GM21515 (cell line): ENCODE measurements at regions not wholly inside any gene's neighbourhood (a gene's known extent, or its start where the extent isn't known, plus 50 kb on each side); places are given as distances from the start of the nearest gene placed in this dataset.
"Not testable (repeated sequence)": the region's sequence is repeated elsewhere in the genome, so short reads cannot be mapped to it uniquely, and the experiment has no call there.

Experiments used
- ATAC-seq: cut with Tn5 transposase; IDR thresholded peaks from one replicate; pipeline ENCODE4 v1.9.1; 2021; ENCODE audit not compliant: unreplicated experiment

DNA sequence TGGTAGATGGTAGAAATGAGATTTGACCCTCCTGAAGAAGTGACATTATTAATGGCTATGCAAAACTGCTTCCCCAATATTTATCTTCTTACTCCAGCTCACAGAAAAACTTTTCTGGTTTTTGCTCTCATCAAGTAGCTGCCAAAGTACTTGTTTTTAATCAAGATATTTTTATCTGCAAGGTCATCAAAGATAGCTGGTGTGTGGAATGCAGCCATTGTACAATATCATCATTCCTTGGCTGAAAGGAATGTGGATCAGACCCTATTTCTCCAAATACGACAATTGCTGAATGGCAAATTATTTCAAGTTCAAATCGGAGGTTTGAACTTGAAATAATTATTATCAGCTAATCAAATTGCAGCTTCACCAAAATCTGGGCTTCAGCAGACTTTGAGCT, 126.9 kb upstream of the SLC7A14 start:
- ATAC-seq, result no peak

DNA sequence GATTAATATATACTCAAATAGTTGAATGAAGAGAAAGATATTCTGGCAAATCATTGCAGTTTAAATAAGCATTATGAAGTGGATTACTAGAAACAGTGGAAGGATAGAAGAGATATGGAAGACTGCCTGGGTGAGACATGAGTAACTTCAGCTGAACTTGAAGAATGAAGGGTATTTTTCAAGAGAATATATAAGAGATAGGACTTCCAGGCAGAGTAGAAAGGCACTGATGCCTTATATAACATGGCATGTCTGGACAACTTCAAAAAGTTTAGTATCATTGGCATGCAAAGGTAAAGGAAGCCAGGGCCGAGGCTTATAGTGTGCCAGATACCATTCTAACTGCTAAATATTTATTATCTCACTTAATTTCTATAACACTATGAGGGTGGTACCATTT, 126.5 kb upstream of the SLC7A14 start:
- ATAC-seq, result no peak

GRCh38 chr3:170711786-170712185, 125.9 kb upstream of the SLC7A14 start:
- ATAC-seq, result no peak

- ATAC-seq, result no peak
Measured at GRCh38 chr3:170709046-170709445, 123.2 kb upstream of the SLC7A14 start.

- ATAC-seq, result no peak
Measured at GRCh38 chr3:170707899-170708298, 122.0 kb upstream of the SLC7A14 start.

GRCh38 chr3:170705131-170705530, 119.3 kb upstream of the SLC7A14 start:
- no peak for ATAC-seq

DNA sequence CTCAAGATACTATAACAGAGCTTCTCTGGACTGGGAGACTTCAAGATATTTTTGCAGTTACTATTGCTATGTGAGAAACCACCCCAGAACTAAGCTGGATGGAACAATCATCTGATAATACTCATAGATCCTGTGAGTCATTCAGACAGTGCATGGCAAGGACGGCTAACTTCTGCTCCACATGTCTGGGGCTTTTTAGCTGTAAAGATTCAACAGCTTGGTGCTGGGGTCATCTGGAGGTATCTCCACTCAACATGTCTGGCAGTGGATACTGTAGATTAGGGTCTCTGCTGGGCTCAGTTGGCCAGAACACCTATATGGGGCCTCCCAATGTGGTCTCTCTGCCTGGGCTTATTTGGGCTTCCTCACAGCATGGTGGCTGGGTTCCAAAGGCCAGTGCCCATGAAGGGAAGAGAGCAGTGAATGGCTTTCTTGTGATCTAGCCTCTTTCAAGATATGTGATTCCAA, 117.3 kb upstream of the SLC7A14 start:
- ATAC-seq, result no peak

- no peak for ATAC-seq
Measured at GRCh38 chr3:170701696-170702678, 116.1 kb upstream of the SLC7A14 start.

DNA sequence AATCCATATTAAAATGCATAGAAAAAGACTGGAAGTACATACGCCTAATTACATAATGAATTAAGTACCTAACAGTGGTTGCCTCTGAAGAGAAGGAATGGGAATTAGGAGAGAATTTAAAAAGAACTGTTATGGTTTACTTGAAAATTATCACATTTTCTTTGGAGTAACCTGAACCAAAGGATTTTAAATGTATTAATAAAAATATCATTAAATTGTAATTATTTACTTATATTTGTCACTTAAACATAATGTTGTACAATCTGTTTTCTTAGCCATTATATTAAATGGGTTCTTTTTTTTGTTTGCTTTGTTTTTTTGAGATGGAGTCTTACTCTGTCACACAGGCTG, 114.2 kb upstream of the SLC7A14 start:
- no peak for ATAC-seq

DNA sequence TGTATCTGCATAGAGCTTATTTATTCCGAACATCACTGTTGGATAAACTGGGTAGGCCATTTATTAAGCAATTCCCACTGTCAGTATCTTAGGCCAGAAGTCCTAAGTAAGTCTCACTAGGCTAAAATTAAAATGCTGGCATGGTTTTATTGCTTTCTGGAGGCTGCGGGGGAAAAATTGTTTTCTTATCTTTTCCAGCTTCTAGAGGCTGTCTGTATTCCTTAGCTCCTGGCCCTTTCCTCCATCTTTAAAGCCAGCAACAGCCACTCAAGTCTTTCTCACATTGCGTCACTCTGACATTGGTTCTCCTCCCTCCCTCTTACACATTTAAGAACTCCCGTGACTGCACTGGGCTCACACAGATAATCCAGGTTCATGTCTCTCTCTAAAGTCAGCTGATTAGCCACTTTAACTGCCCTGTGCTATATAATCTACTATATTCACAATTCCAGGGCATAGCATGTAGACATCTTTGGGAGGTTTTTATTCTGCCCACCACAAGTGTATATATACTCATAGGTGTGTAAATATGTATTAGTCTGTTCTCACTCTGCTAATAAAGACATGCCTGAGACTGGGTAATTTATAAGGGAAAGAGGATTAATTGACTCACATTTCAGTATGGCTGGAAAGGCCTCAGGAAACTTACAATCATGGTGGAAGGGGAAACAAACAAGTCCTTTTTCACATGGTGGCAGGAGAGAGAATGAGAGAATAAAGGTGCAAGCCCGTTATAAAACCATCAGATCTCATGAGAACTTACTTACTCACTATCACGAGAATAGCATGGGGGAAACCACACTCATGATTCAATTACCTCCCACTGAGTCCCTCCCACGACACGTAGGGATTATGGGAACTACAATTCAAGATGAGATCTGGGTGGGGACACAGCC, 113.5 kb upstream of the SLC7A14 start:
- ATAC-seq, result no peak

- no peak for ATAC-seq
Measured at GRCh38 chr3:170697908-170698307, 112.0 kb upstream of the SLC7A14 start.

- ATAC-seq, result no peak
Measured at GRCh38 chr3:170697131-170697530, 111.3 kb upstream of the SLC7A14 start.

GRCh38 chr3:170695486-170696064, 109.7 kb upstream of the SLC7A14 start:
- ATAC-seq, result no peak

DNA sequence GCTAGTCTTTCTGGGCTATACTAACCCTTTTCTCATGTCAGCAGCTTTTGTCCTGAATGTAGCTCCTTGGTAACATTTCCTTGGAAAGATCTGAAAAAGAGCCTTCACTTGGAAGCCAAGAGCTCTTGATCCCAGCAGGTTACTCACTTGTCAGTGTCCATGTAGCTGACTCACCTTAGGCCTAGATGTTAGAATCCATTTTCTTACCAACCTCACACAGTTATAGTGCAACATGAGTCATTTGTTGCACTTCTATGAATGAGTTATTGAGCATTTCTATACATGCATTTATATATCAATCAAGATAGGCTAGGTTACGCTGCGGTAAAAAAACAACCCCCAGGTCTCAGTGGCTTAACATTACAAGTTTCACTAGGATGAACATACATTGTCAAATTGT, 106.8 kb upstream of the SLC7A14 start:
- ATAC-seq, result no peak

DNA sequence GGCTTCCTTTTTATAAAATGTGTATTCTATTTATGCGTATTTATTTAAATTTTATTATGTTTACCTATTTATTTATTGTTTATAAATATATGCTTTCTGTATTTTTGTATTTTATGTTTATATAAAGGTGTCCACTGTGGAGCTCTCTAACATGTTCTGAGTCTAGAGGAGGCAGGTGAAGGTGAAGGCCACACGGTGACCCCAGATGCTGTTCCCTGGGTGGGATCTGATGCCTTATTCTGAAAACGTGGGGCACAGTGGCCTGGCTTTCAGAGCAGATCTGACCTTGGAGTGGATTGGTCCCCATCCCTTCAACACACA, 104.7 kb upstream of the SLC7A14 start:
- no peak for ATAC-seq

DNA sequence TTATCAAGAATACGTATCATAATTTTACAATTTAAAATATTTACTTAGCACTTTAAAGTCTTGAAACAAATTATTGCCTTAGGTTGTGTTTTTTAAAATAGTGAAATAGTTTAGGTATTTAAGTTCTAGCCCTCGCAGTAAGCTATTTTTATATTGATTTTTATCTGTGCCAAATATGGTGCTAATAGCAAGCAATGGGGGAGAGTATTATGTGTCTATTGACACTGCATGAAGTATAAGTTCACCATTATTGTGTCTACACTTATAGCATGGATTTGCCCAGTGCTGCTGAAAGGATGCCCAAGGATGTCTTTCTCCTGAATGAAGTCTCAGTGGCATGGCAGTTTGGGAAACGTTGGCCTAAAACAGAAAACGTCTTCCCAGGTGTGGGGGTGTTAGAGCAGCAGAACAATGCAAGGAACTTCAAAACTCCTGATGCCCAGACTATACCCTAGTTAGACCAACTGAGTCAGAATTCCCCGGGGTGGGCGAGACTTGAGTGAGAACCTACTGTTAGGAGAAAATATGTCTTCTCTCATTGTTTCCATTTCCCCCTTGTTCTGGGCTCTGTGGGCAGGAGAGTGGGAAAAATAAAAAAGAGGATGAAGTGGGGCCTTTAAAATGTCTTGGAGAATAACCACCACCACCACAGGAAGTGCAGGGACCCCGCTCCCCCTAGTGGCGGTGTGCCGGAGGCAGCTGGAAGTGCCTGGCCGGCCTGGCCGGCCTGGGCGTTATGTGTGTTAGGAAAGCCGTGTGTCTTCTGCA, 104.2 kb upstream of the SLC7A14 start:
- no peak for ATAC-seq

- ATAC-seq, result no peak
Measured at GRCh38 chr3:170689296-170689829, 103.5 kb upstream of the SLC7A14 start.

DNA sequence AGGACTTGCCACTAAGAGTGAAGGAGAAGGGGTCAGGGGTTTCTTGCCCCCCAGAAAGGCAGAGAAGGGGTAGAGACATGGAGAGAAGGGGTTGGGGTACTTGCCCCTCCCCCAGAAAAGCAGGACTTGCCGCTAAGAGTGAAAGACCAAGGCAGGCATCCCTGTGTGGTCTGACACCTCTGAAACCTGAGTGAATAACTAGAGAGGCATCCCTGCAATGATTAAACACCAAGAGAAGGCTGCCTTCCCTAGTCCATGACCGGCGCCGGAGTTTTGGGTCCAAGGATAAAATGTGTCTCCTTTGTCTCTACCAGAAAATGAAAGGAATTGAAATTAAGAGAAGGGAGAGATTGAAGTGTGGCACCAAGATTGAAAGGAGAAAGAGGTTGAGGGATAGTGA, 102.3 kb upstream of the SLC7A14 start:
- ATAC-seq, result not testable (repeated sequence)

- ATAC-seq, result no peak
Measured at GRCh38 chr3:170680593-170680992, 94.7 kb upstream of the SLC7A14 start.

DNA sequence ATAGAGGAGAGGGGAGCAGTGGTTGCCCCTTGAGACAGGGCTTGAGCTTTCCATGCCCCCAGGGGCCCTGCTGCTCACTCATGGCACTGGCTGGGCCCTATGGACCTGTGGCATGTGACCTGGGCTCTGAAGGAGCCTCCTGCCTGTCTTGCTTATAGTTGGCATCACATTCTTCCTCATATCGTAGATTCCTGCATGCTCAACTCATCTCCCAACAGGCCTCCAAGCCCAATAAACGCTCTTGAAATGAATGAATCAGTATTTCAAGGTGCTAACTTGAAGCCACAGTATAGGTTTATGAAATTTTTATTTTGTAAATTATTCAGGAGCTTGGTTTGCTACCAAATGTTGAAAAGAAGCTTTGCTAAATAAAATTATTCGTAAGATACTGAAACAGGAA, 93.3 kb upstream of the SLC7A14 start:
- no peak for ATAC-seq

GRCh38 chr3:170670504-170670903, 84.6 kb upstream of the SLC7A14 start:
- ATAC-seq, result no peak
